Thymus (tissue), 11 donors: ENCODE measurements at regions not wholly inside any gene's neighbourhood (a gene's known extent, or its start where the extent isn't known, plus 50 kb on each side); places are given as distances from the start of the nearest gene placed in this dataset.
"Not testable (repeated sequence)": the region's sequence is repeated elsewhere in the genome, so short reads cannot be mapped to it uniquely, and the experiment has no call there.

ENCODE experiments used
- DNase-seq, 9 donors: peaks; one replicate each; pipeline ENCODE4 v3.0.0-alpha.2; 2013; ENCODE audit warnings: low spot score in 9 of 9, low read depth in 6 of 9, missing footprints in 1 of 9
- H3K27ac ChIP-seq, 2 donors: one replicate each; pipeline ENCODE4 v1.5.1; 2013; ENCODE audit warnings: control low read depth in 1 of 2, low read depth in 1 of 2, low read length in 1 of 2, mild to moderate bottlenecking in 1 of 2, moderate library complexity in 1 of 2
- H3K27me3 ChIP-seq, 2 donors: one replicate each; pipeline ENCODE4 v1.5.1; 2013; ENCODE audit warnings: low read length in 1 of 2; ENCODE audit not compliant: control insufficient read depth in 2 of 2, insufficient read depth in 1 of 2
- H3K36me3 ChIP-seq, 2 donors: one replicate each; pipeline ENCODE4 v1.5.1; 2013; ENCODE audit warnings: low read length in 1 of 2, mild to moderate bottlenecking in 1 of 2, moderate library complexity in 1 of 2; ENCODE audit not compliant: control insufficient read depth in 2 of 2, insufficient read depth in 2 of 2
- H3K4me1 ChIP-seq, 2 donors: one replicate each; pipeline ENCODE4 v1.5.1; 2013; ENCODE audit warnings: low read length in 2 of 2; ENCODE audit not compliant: control insufficient read depth in 2 of 2, insufficient read depth in 2 of 2
- H3K4me3 ChIP-seq, 2 donors: one replicate each; pipeline ENCODE4 v1.5.1; 2013; ENCODE audit warnings: low read length in 2 of 2, control low read depth in 1 of 2, mild to moderate bottlenecking in 1 of 2
- H3K9me3 ChIP-seq, 2 donors: one replicate each; pipeline ENCODE4 v1.5.1; 2013; ENCODE audit warnings: low read length in 1 of 2, mild to moderate bottlenecking in 1 of 2; ENCODE audit not compliant: control insufficient read depth in 2 of 2, insufficient read depth in 1 of 2
- WGBS: extraction: QIAGEN DNeasy Blood & Tissue Kit; methylation state at CpG from one replicate; pipeline ENCODE4 v1.1.7; 2013; 5-methylcytosine and 5-hydroxymethylcytosine counted together
- donor health status: healthy.

GRCh38 chr16:62831235-62831850, 795.1 kb upstream of the CDH8 start:
- WGBS: 94% methylated on average over 2 of the region's 2 CpGs
- no peak for DNase-seq

DNA sequence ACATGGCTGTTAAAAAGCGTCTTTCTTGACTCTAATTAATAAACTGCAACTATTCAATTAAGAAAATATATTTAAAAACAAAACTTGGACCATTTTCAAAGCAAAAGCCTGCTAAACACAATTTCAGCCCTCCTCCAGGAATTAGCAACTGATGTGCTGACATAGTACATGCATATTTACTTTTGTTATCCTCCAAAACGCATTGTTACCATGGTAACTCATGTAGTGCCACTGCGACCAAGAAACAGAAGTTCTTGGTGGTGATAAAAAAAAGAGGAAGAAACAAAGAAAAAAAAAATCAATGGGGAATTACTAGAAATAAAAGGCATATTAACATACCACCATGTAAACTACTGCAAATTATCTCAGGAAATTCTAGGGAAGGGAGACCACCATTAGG, 793.4 kb upstream of the CDH8 start:
- Histone ChIP-seq H3K27me3 (no peaks in the 10 kb centered on the region), H3K9me3 (no peaks in the 10 kb centered on the region), H3K27ac (no peak overlapping the region), H3K4me3 (no peak overlapping the region), H3K4me1 (no peaks in the 10 kb centered on the region), H3K36me3 (no peaks in the 10 kb centered on the region)
- no peak for DNase-seq
- WGBS: 30% methylated on average over 3 of the region's 3 CpGs

More at GRCh38 chr16:62831235-62831850, 795.1 kb upstream of the CDH8 start:
- Histone ChIP-seq H3K27me3 (no peaks in the 10 kb centered on the region), H3K4me3 (no peak overlapping the region), H3K27ac (no peak overlapping the region), H3K9me3 (no peaks in the 10 kb centered on the region), H3K36me3 (no peaks in the 10 kb centered on the region), H3K4me1 (no peaks in the 10 kb centered on the region)

DNA sequence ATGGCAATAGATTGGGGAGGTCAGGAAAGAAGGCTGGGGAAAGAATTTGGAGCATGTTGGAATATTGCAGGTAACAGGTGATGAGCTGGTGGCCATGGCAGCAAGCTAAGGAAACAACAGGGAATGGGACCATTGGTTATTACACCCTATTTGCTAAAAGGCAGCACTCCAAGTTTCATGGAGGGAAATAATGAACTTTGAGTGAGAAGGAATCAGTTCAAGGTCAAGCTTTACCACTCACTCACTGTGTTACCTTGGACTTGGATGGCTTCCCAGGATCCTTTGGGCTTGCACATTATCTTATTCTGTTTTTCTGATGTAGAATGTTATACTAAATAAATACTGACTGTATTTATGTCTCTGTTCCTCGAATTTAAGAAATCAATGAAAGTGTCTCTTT, 792.8 kb upstream of the CDH8 start:
- no peaks in the 10 kb centered on the region for H3K36me3 ChIP-seq
- 81% methylated on average over 1 of the region's 1 CpG for WGBS
- no peak overlapping the region for H3K4me3 ChIP-seq
- H3K27ac ChIP-seq: no peak overlapping the region
- no peaks in the 10 kb centered on the region for H3K9me3 ChIP-seq
- H3K4me1 ChIP-seq: no peaks in the 10 kb centered on the region
- no peak for DNase-seq
- no peaks in the 10 kb centered on the region for H3K27me3 ChIP-seq

- no peaks in the 10 kb centered on the region for H3K4me1 ChIP-seq
- H3K9me3 ChIP-seq: no peaks in the 10 kb centered on the region
- H3K36me3 ChIP-seq: no peaks in the 10 kb centered on the region
- no peak overlapping the region for H3K4me3 ChIP-seq
- WGBS: 96% methylated on average over 2 of the region's 2 CpGs
- no peak overlapping the region for H3K27ac ChIP-seq
- no peaks in the 10 kb centered on the region for H3K27me3 ChIP-seq
- no peak for DNase-seq
Measured at GRCh38 chr16:62821824-62822223, 785.6 kb upstream of the CDH8 start.

GRCh38 chr16:62816971-62817519, 780.8 kb upstream of the CDH8 start:
- H3K4me3 ChIP-seq: no peak overlapping the region
- no peaks in the 10 kb centered on the region for H3K27me3 ChIP-seq
- no peaks in the 10 kb centered on the region for H3K9me3 ChIP-seq
- DNase-seq: no peak
- no peaks in the 10 kb centered on the region for H3K4me1 ChIP-seq
- H3K27ac ChIP-seq: no peak overlapping the region
- no peaks in the 10 kb centered on the region for H3K36me3 ChIP-seq
- WGBS: 90% methylated on average over 3 of the region's 3 CpGs

GRCh38 chr16:62814891-62815290, 778.7 kb upstream of the CDH8 start:
- Histone ChIP-seq H3K9me3 (no peaks in the 10 kb centered on the region), H3K36me3 (no peaks in the 10 kb centered on the region), H3K4me3 (no peak overlapping the region), H3K27me3 (no peaks in the 10 kb centered on the region), H3K4me1 (no peaks in the 10 kb centered on the region), H3K27ac (no peak overlapping the region)
- DNase-seq: no peak
- WGBS: 90% methylated on average over 2 of the region's 2 CpGs

DNA sequence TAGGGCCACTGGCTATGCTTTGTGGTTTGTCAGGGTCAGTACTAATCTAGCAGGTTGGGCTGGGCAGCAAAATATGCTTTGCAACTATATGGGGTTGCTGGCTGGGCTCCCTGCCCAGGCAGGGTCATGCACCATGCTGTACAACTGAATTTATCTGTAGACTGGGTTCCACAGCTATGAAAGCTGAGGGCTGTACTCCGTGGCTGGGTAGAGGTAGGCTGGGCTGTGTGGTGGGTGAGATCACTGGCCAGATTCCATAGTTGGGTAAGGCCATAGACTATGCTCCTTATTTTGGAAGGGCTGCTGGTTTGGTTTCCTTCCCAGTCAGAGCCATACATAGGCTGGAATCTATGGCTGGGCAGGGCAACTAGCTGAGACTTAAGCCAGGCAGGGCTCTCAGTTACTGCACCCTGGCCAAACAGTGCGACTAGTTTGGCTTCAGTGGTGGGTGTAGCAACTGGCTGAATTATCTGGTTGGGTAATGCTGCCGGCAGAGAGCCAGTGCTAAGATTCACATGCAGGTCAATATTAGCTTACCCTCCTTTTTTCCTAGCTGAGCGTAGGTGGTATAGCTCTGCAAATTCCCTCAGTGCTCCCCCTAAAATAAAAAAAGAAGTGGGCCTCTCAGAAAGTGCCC, 769.1 kb upstream of the CDH8 start:
- 93% methylated on average over 4 of the region's 4 CpGs for WGBS

DNA sequence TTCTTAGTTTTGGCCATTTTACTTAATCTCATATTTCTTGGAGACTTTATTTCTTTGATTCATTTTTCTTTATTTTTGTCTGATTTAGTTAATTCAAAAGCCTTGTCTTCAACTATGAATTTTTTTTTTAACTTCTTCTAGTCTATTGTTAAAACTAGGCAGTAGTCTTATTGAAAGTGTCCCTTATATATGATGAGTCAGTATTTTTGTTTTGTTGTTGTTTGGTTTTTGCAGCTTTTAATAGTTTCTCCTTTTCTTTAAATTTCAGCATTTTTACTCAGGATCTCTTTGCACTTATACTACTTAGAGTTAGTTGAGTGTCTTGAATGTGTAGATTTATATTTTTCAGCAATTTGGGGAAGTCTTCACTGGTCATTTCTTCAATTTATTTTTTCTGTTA, 758.5 kb upstream of the CDH8 start:
- H3K27me3 ChIP-seq: no peaks in the 10 kb centered on the region
- H3K27ac ChIP-seq: no peak overlapping the region
- no peak overlapping the region for H3K4me3 ChIP-seq
- H3K36me3 ChIP-seq: no peaks in the 10 kb centered on the region
- no peaks in the 10 kb centered on the region for H3K9me3 ChIP-seq
- no peak for DNase-seq
- H3K4me1 ChIP-seq: no peaks in the 10 kb centered on the region

More for the DNA sequence above, 769.1 kb upstream of the CDH8 start:
- no peak for DNase-seq
- no peaks in the 10 kb centered on the region for H3K27me3 ChIP-seq
- no peak overlapping the region for H3K4me3 ChIP-seq
- no peaks in the 10 kb centered on the region for H3K9me3 ChIP-seq
- H3K4me1 ChIP-seq: no peaks in the 10 kb centered on the region
- no peak overlapping the region for H3K27ac ChIP-seq
- H3K36me3 ChIP-seq: no peaks in the 10 kb centered on the region

GRCh38 chr16:62780081-62780480, 743.8 kb upstream of the CDH8 start:
- H3K27ac ChIP-seq, H3K27me3 ChIP-seq, DNase-seq, H3K36me3 ChIP-seq, H3K4me3 ChIP-seq, H3K4me1 ChIP-seq, H3K9me3 ChIP-seq: not testable (repeated sequence)
- 89% methylated on average over 3 of the region's 3 CpGs for WGBS
